Hepatocyte (in vitro differentiated cells): ENCODE measurements at regions not wholly inside any gene's neighbourhood (a gene's known extent, or its start where the extent isn't known, plus 50 kb on each side); places are given as distances from the start of the nearest gene placed in this dataset.
"Not testable (repeated sequence)": the region's sequence is repeated elsewhere in the genome, so short reads cannot be mapped to it uniquely, and the experiment has no call there.

Experiments used
- DNase-seq: peaks from one replicate; pipeline ENCODE4 v3.0.0-alpha.2; 2016; ENCODE audit warnings: low spot score
- H2AFZ ChIP-seq: fragments of 200-600 bp; sonication (generic); 2 replicates; pipeline ENCODE4 v1.6.0; 2016; ENCODE audit warnings: antibody characterized with exemption, mild to moderate bottlenecking
- H3K27ac ChIP-seq: fragments of 200-600 bp; sonication (generic); 2 replicates; pipeline ENCODE4 v1.5.1; 2016; ENCODE audit warnings: mild to moderate bottlenecking
- H3K27me3 ChIP-seq: fragments of 200-600 bp; sonication (generic); 2 replicates; pipeline ENCODE4 v1.6.1; 2016
- H3K36me3 ChIP-seq: fragments of 200-600 bp; sonication (generic); replicated peaks from 2 replicates; pipeline ENCODE4 v1.5.1; 2016; ENCODE audit warnings: low read depth; ENCODE audit not compliant: insufficient read depth
- H3K4me1 ChIP-seq: fragments of 200-600 bp; sonication (generic); 2 replicates; pipeline ENCODE4 v1.5.1; 2016; ENCODE audit warnings: mild to moderate bottlenecking, moderate library complexity; ENCODE audit not compliant: insufficient read depth
- H3K4me2 ChIP-seq: fragments of 200-600 bp; sonication (generic); 2 replicates; pipeline ENCODE4 v1.6.0; 2016
- H3K4me3 ChIP-seq: fragments of 200-600 bp; sonication (generic); 2 replicates; pipeline ENCODE4 v1.5.1; 2016; ENCODE audit warnings: mild to moderate bottlenecking
- H3K79me2 ChIP-seq: fragments of 200-600 bp; sonication (generic); 2 replicates; pipeline ENCODE4 v1.6.0; 2017; ENCODE audit warnings: mild to moderate bottlenecking
- H3K9me2 ChIP-seq: fragments of 200-600 bp; sonication (generic); replicated peaks from 2 replicates; pipeline ENCODE4 v1.6.0; 2017; ENCODE audit warnings: mild to moderate bottlenecking; ENCODE audit not compliant: insufficient read depth
- H3K9me3 ChIP-seq: fragments of 200-600 bp; sonication (generic); 2 replicates; pipeline ENCODE4 v1.5.1; 2016; ENCODE audit warnings: low read depth, mild to moderate bottlenecking
- H4K20me1 ChIP-seq: fragments of 200-600 bp; sonication (generic); 2 replicates; pipeline ENCODE4 v1.6.0; 2016; ENCODE audit warnings: mild to moderate bottlenecking; ENCODE audit not compliant: insufficient read depth, poor library complexity, severe bottlenecking
- EZH2 ChIP-seq: fragments of 200-600 bp; sonication (generic); IDR thresholded peaks from 2 replicates; pipeline ENCODE4 v1.6.1; 2016; ENCODE audit warnings: antibody characterized with exemption, mild to moderate bottlenecking, borderline replicate concordance
- EZH2phosphoT487 ChIP-seq: fragments of 200-600 bp; sonication (generic); IDR thresholded peaks from one replicate; pipeline ENCODE4 v1.6.1; 2018; ENCODE audit warnings: antibody characterized with exemption, mild to moderate bottlenecking, low read depth, moderate library complexity; ENCODE audit not compliant: unreplicated experiment, severe bottlenecking
- WGBS: methylation state at CpG from one replicate; pipeline ENCODE4 v1.1.6; 2016; ENCODE audit warnings: low lambda C conversion rate; ENCODE audit errors: missing lambda C conversion rate; 5-methylcytosine and 5-hydroxymethylcytosine counted together
- TF ChIP-seq, protein P1 (sequence below): fragments of 200-600 bp; sonication (generic); IDR thresholded peaks from 2 replicates; pipeline ENCODE4 v1.5.1; 2016; ENCODE audit warnings: antibody characterized with exemption, mild to moderate bottlenecking; ENCODE audit not compliant: poor library complexity

DNA sequence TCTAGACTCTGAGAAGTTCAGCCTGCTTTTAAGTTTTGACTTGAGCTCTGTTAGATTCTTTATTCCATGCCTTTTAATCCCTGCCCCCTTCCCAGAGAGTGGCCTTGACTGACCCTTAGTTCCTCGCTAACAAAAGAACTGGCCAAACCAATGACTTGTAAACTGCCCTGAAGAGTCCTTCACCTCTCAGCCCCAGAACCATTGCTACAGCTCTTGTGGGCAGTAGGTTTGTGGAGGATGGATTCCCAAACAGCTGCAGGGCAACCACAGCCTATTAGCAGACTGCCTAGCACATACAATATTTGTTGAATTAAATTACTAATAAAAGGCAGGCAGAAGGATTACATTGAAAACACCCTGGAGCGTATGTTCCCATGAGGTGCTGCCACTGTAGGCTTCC lies 163.9 kb downstream of the MAIP1 start:
- Histone ChIP-seq H3K9me2 (no peaks in the 10 kb centered on the region), H3K9me3 (peaks cover 5% of the 10 kb centered on the region), H3K4me2 (no peak overlapping the region), H4K20me1 (no peaks in the 10 kb centered on the region), H3K36me3 (no peaks in the 10 kb centered on the region), H3K27ac (no peak overlapping the region), H2AFZ (no peak overlapping the region), H3K79me2 (no peaks in the 10 kb centered on the region), H3K27me3 (no peaks in the 10 kb centered on the region), H3K4me1 (peaks cover 1% of the 10 kb centered on the region), H3K4me3 (no peak overlapping the region)
- TF ChIP-seq EZH2: no peak
- TF ChIP-seq EZH2phosphoT487: no peak
- TF ChIP-seq, protein P1, sequence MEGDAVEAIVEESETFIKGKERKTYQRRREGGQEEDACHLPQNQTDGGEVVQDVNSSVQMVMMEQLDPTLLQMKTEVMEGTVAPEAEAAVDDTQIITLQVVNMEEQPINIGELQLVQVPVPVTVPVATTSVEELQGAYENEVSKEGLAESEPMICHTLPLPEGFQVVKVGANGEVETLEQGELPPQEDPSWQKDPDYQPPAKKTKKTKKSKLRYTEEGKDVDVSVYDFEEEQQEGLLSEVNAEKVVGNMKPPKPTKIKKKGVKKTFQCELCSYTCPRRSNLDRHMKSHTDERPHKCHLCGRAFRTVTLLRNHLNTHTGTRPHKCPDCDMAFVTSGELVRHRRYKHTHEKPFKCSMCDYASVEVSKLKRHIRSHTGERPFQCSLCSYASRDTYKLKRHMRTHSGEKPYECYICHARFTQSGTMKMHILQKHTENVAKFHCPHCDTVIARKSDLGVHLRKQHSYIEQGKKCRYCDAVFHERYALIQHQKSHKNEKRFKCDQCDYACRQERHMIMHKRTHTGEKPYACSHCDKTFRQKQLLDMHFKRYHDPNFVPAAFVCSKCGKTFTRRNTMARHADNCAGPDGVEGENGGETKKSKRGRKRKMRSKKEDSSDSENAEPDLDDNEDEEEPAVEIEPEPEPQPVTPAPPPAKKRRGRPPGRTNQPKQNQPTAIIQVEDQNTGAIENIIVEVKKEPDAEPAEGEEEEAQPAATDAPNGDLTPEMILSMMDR: no peak
- DNase-seq: no peak
- WGBS: 92% methylated on average over 2 of the region's 2 CpGs

DNA sequence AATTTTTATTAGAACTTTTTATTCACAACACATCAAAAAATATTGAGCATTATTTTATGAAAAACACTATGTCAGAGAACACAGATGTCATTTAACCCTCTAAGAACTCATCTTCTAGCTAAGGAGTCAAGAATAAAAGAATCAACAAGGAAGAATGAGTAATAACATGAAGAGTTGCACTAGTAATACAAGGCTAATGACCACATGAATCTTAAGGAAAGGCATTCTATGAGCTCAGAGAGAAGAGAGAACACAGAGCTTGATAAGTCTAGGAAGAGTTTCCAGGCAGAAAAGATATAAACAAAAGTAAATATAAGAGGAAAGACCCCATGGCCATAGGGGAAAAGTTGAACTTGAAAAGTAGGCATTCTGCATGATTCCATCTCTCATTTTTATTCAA lies 166.5 kb downstream of the MAIP1 start:
- Histone ChIP-seq H3K27me3 (no peaks in the 10 kb centered on the region), H3K79me2 (no peaks in the 10 kb centered on the region)

DNA sequence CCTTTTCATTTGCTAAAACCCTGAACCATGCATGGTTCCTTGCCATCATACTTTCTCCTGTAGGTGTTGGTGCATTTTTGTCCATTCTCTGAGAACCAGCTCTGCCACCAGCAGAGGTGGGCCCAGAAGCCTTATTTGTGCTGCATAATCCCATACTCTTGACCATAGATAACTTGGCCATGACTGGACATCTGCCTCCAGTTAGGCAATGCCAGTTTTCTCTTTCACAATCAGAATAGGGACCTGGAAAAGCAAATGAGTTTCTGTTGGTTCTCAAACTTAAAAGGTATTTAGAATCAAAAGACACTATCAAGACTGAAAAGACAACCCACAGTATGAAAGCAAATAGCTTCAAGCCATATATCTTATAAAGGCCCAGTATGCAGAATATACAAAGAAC lies 167.3 kb downstream of the MAIP1 start:
- TF ChIP-seq, protein P1: no peak
- no peak for TF ChIP-seq EZH2phosphoT487
- TF ChIP-seq EZH2: no peak
- Histone ChIP-seq H3K36me3 (no peaks in the 10 kb centered on the region), H3K79me2 (no peaks in the 10 kb centered on the region), H3K9me2 (no peaks in the 10 kb centered on the region), H3K4me1 (peaks cover 32% of the 10 kb centered on the region), H2AFZ (no peak overlapping the region), H3K27me3 (no peaks in the 10 kb centered on the region), H3K27ac (no peak overlapping the region), H3K9me3 (peaks cover 5% of the 10 kb centered on the region), H3K4me3 (no peak overlapping the region), H4K20me1 (no peaks in the 10 kb centered on the region), H3K4me2 (no peak overlapping the region)
- DNase-seq: no peak

More for the DNA sequence above, 166.5 kb downstream of the MAIP1 start:
- no peak overlapping the region for H3K27ac ChIP-seq
- TF ChIP-seq, protein P1: no peak
- no peak for TF ChIP-seq EZH2phosphoT487
- TF ChIP-seq EZH2: no peak
- no peak overlapping the region for H2AFZ ChIP-seq
- H3K9me2 ChIP-seq: no peaks in the 10 kb centered on the region
- H4K20me1 ChIP-seq: no peaks in the 10 kb centered on the region
- no peaks in the 10 kb centered on the region for H3K36me3 ChIP-seq
- H3K9me3 ChIP-seq: peaks cover 5% of the 10 kb centered on the region
- DNase-seq: no peak
- H3K4me1 ChIP-seq: peaks cover 24% of the 10 kb centered on the region
- H3K4me2 ChIP-seq: no peak overlapping the region
- no peak overlapping the region for H3K4me3 ChIP-seq

DNA sequence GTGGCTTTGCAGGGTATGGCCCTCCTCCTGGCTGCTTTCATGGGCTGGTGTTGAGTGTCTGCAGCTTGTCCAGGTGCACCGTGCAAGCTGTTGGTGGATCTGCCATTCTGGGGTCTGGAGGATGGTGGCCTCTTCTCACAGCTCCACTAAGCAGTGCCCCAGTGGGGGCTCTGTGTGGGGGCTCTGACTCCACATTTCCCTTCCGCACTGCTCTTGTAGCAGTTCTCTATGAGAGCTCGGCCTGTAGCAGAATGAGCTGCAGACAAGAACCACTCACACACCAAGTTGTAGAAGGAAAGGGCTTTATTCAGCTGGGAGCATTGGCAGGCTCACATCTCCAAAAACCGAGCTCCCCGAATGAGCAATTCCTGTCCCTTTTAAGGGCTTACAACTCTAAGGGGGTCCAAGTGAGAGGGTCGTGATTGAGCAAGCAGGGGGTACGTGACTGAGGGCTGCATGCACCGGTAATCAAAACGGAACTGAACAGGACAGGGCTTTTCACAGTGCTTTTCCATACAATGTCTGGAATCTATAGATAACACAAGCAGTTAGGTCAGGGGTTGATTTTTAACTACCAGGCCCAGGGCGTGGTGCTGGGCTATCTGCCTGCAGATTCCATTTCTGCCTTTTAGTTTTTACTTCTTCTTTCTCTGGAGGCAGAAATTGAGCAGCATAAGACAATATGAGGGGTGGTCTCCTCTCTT lies 169.4 kb downstream of the MAIP1 start:
- H3K27me3 ChIP-seq, H3K79me2 ChIP-seq, H3K36me3 ChIP-seq, H3K9me2 ChIP-seq, H3K4me3 ChIP-seq, DNase-seq, H2AFZ ChIP-seq, H4K20me1 ChIP-seq, H3K9me3 ChIP-seq: not testable (repeated sequence)
- Histone ChIP-seq H3K4me2 (peak overlapping the region; percentile 58), H3K27ac (peak overlapping the region; percentile 91), H3K4me1 (peaks cover 41% of the 10 kb centered on the region)
- 70% methylated on average over 10 of the region's 10 CpGs for WGBS
